Activated CD4-positive, alpha-beta T cell treated with anti-CD3 and anti-CD28 coated beads, Interleukin-2, Interleukin-6, amounts not matched to agents 100 ng/mL and 50 ng/mL, durations not matched to agents 16 hours and 8 hours (primary cell): ENCODE measurements at regions not wholly inside any gene's neighbourhood (a gene's known extent, or its start where the extent isn't known, plus 50 kb on each side); places are given as distances from the start of the nearest gene placed in this dataset.
"Not testable (repeated sequence)": the region's sequence is repeated elsewhere in the genome, so short reads cannot be mapped to it uniquely, and the experiment has no call there.

ENCODE experiments used
- DNase-seq: peaks from one replicate; pipeline ENCODE4 v3.0.0-alpha.2; 2020

- no peak for DNase-seq
These were observed 275.7 kb upstream of the C1orf174 start for GRCh38 chr1:4175566-4176405.

DNA sequence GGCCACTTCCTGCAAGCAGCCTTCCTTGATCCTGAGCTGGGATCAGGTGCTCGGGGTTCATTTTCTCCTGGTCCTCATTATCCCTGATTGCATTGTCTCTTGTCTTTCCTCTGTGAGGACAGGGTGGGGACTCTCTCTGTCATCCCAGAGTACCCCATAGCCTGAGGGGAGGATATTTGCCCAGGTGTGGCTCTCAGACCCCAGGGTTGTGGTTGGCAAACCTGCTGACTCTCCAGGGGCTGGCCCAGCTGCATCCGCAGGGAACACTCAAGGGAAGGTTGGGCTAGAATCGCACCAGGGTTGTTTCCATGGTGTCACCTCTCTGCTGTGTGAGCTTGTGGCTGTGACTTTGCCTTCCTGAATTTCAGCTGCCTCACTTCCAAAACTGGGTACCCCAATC, 276.8 kb upstream of the C1orf174 start:
- DNase-seq = no peak

GRCh38 chr1:4177425-4178150, 277.5 kb upstream of the C1orf174 start:
- no peak for DNase-seq

DNA sequence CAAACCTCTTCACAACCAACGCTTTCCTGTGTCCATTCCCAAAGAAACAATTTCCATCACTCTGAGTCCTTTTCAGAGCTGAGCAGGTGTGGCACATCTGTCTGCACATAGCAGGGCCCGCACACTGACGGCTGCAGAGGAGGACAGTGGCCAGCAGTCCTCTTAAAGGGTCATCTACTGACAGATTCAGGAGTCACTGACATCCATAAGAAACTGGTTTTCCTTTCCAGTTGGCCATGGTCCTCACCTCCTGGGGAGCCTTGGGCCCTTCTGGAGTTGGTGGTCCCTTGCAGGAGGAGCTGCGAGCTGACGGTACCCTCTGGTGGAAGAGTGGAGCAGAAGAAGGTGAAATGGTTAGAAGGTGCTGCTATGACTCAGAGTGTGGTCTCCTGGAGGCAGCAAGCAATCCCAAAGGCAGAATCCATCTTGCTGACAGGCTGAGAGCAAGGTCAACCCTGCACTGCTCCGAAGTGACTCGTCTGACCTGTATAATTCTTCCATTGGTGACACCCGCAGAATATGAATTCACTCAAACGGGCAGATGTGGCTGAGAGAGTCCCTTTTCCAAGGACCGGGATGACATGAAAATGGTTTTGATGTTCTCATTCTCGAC, 278.5 kb upstream of the C1orf174 start:
- DNase-seq = no peak

DNA sequence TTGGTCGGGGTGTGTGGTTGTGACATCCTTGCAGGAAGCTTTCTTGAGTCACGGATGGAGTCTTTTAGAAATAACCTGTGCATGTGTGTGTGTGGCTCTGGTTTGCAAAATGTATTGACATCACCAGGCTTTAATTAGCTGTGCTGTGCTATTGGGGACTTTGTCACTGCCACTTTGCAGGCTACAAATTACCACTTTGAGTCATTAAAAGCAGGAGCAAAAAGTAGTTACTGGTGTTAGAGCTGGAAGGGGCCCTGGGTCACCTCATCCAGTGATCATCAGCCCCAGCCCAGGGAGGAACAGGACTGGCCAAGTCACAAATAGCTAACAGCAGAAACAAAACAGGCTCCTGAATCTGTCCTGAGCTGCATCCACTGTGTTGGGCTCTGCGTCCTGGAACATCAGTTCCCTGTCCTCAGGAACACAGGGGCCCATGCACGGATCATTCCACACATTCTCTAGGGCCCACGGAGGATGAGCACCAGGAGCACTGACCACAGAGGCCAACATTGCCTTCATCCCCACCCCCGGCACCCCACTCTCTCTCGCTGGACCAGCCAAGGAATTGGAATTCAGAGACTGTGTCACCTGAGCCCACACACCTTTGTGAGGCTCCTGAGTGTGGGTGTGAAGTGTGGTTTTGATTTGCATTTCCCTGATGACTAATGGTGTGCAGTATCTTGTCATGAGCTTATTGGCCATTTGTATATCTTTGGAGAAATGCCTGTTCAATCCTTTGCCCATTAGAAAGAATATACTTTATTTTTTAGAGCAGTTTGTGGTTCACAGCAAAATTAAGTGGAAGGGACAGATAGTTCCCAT, 280.1 kb upstream of the C1orf174 start:
- DNase-seq = no peak

GRCh38 chr1:4186486-4186885, 286.4 kb upstream of the C1orf174 start:
- DNase-seq = not testable (repeated sequence)

- DNase-seq = no peak
These were observed 303.4 kb upstream of the C1orf174 start for GRCh38 chr1:4203501-4203900.

DNA sequence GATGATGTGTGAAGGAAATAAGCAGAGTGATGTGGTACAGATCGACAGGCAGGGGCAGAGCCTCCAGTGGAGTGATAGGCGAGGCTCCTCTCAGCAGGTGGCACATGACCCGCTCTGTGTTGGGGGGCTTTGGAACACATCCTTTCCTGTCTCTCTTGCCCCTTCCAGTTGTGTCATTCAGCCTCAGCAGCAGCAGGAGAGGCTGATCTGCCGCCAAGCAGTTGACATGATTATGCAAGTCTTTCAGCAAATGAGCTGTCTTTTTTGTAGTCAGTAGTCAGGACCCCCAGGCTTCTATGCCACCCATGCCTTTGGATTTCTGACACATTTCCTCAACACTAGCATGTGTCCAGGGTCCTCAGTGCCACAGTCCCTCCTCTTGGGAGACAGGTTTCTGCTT, 307.1 kb upstream of the C1orf174 start:
- DNase-seq = no peak

- DNase-seq = no peak
These were observed 308.0 kb upstream of the C1orf174 start for GRCh38 chr1:4207842-4208692.

DNA sequence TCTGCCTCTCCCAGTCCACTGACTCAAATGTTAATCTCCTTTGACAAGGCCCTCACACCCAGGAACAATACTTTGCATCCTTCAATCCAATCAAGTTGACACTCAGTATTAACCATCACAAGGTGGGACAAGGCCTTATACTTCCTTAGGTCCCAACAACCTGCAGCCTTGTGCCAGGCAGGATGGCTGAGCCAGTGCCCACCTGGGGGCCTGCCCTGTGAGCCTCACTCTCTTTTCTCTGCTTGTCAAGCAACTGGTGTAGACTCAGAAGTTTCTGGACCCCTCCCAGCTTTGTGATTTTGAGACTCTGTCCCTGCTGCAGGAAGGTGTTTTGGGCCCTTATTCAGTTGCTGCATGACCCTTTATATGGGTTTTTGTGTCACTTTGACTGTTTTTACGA, 310.0 kb upstream of the C1orf174 start:
- DNase-seq = no peak

DNA sequence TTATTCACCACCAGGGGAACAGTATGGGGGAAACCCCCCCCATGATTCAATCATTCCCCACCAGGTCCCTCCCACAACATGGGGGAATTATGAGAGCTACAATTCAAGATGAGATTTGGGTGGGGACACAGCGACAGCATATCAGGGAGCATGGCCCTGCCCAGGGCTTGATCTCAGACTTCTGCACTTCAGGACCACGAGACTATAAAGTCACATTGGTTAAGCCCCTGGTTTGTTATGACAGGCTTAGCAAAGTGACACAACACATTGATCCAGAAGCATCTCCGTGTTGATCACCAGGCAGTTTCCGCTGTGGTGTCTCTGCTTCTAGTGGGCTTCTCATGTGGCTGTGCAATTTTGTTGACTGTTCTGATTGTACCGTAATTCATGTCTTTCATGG, 312.7 kb upstream of the C1orf174 start:
- no peak for DNase-seq

GRCh38 chr1:4213366-4213973, 313.4 kb upstream of the C1orf174 start:
- DNase-seq = no peak

DNA sequence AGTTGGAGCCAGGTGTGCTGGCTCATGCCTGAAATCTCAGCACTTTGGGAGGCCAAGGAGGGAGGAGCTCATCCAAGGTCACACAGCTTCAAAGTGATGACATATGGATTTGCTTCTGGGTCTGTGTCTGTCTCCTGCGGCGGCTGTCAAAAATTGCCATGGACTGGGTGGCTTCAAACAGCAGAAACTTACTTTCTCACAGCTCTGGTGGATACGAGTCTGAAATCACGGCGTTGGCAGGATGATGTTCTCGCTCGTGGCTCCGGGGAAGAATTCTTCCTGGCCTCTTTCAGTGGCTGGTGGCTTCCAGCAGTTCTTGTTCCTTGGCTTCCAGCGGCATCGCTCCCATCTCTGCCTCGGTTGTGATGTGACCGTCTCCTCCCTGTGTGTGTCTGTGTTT, 314.8 kb upstream of the C1orf174 start:
- no peak for DNase-seq

DNA sequence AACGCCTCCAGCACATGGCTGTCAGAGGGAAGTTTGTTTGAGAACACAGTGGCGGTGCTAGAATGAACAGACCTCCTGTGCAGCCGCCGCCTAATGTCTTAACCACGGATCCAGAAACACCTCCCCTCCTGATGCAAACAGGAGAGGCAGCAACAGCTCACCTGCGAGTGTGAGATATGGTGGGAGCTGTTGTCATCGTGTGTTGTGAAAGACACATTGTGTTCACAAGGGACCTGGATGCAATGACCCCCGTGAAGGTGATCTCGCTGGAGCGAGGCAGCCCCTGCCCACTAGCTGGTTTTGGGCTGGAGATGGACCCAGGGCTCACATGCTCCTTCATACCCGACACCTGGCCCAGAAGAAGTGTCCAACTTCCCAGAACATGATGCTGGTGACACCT, 315.3 kb upstream of the C1orf174 start:
- no peak for DNase-seq

GRCh38 chr1:4216231-4216630, 316.2 kb upstream of the C1orf174 start:
- DNase-seq = no peak

- DNase-seq = no peak
These were observed 318.5 kb upstream of the C1orf174 start for GRCh38 chr1:4218619-4219018.

DNA sequence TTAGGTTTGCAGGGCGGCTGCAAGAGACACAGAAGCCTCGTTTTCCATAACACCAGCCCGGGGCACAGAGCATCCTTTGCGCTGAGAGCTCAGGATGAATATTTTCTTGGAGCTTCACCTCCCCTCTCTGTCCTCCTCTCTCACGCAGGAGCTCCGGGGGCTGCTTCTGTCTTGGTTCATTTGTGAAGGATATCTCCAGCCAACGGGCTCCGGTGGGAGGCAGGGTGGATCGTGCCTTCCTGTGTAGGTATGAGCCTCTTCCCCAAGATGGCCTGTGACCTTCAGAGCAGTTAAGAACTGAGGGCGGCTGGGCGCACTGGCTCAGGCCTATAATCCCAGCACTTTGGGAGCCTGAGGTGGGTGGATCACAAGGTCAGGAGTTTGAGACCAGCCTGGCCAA, 319.0 kb upstream of the C1orf174 start:
- DNase-seq = no peak

DNA sequence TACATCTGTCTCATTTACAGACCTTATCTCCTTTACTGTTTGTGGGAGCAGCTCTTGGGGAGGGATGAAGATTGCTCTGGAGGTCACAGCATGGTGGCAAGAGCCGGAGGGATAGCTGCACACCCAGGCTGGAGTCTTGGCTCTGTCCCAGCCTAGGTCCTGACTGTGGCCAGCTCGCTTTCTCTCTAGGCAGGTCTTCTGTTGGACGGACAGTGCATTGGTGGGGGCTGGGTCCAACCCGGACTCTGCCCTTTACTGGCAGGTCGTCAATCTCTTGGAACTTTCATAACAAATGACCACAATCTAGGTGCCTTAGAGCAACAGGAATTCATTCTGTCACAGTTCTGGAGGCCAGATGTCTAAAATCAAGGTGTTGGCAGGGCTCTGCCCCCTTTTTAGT, 319.8 kb upstream of the C1orf174 start:
- no peak for DNase-seq

DNA sequence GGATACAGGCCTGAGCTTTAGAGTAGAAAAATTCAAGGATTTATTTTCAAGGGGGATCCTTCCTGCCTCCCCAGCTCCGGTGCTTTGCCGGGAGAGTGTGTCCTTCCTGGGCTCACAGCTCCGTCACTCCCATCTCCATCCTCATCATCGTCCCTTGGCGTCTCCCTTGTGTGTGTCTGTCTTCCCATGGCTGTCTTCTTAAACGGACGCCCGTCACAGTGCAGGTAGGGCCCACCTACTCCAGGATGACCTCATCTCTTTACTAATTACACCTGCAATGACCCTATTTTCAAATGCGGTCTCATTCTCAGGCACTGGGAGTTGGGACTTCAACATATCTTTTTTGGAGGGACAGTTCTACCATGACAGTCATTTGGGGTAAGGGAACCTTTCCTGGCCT, 320.3 kb upstream of the C1orf174 start:
- no peak for DNase-seq

DNA sequence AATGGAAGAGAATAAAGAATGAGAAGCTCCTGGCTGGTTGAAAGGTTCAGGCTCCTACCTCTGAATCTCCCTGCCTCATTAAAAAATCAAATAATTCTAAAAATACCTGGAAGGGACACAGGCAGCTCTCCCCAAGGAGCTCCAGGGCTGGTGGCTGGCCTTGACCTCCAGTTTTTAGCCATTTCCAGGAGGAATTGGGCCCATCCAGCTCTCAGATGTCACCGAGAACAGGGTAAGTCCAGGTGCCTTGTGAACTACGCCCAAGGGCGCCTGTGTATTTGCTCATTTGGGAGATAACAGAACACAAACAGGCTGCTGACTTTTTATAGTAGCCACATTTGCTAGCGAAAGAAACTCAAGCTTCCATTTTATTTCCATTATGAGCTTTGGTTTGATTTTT, 321.0 kb upstream of the C1orf174 start:
- no peak for DNase-seq

DNA sequence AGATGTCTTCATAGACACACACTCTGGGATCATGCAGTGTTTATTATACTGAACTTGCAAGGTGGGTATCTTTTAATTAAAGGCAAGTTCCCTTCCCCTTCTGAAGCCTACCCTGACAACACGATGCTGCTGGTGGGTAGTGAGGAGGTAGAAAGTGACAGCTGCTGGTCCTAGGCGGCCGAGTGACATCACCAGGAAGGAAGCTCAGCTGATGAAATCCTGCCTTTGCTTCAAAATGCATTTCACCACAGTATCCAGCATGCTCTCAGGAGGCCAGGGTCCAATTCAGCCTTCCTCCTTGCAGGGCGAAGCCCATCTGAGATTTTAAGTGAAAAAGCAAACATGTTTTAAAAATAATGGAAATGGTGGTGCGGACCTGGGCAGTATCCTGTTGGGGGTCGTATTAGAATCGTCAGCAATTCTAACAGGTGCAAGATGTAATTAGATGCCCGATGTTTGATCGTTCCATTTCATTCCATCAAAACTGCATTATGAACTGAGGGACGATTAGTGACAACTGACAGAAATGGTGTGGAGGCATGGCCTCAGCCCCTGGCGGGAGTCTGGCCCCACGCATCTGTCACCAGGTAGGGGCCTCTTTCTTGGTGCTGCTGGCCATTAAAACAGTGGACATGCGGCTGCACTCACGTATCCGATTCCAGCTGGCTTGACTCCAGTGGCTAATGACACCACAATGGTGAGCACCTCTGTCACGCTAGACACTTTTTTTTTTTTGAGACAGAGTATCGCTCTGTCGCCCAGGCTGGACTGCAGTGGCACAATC, 324.8 kb upstream of the C1orf174 start:
- no peak for DNase-seq
